Activated CD8-positive, alpha-beta memory T cell treated with anti-CD3 and anti-CD28 coated beads, Interleukin-2, amount 10 ng/mL, durations not matched to agents 7 days and 5 days (primary cell): ENCODE measurements at regions not wholly inside any gene's neighbourhood (a gene's known extent, or its start where the extent isn't known, plus 50 kb on each side); places are given as distances from the start of the nearest gene placed in this dataset.

Source experiments
- ATAC-seq: fragments of 150-1000 bp; cut with Tn5 transposase; one replicate; pipeline ENCODE4 v1.10.0; 2021; ENCODE audit warnings: moderate library complexity
- CTCF ChIA-PET: fragments of 350-600 bp; sonication (Branson Sonifier 250); formaldehyde crosslinking; loops from one replicate; lab custom pipeline; 2021; ENCODE audit warnings: antibody characterized with exemption; lab: Charles Lee
- DNase-seq: peaks from one replicate; pipeline ENCODE4 v3.0.0-alpha.2; 2020
- H3K27ac Mint-ChIP-seq: one replicate; pipeline ENCODE4 v1.8.0; 2021; ENCODE audit warnings: mild to moderate bottlenecking, mixed read lengths
- H3K27me3 Mint-ChIP-seq: one replicate; pipeline ENCODE4 v1.8.0; 2021; ENCODE audit warnings: mixed read lengths
- H3K36me3 Mint-ChIP-seq: one replicate; pipeline ENCODE4 v1.8.0; 2021; ENCODE audit warnings: mild to moderate bottlenecking, mixed read lengths
- H3K4me1 Mint-ChIP-seq: one replicate; pipeline ENCODE4 v1.8.0; 2021; ENCODE audit warnings: mixed read lengths
- H3K4me3 Mint-ChIP-seq: one replicate; pipeline ENCODE4 v1.8.0; 2021; ENCODE audit warnings: mild to moderate bottlenecking, moderate library complexity, mixed read lengths
- H3K9me3 Mint-ChIP-seq: one replicate; pipeline ENCODE4 v1.8.0; 2022; ENCODE audit warnings: low read depth, mixed read lengths

- no peaks in the 10 kb centered on the region for H3K4me1 Mint-ChIP-seq
- CTCF ChIA-PET = no interaction called here
- peaks cover 13% of the 10 kb centered on the region for H3K9me3 Mint-ChIP-seq
- ATAC-seq (no peak), DNase-seq (no peak)
- H3K36me3 Mint-ChIP-seq = no peaks in the 10 kb centered on the region
- no peak overlapping the region for H3K4me3 Mint-ChIP-seq
- H3K27ac Mint-ChIP-seq = no peak overlapping the region
- no peaks in the 10 kb centered on the region for H3K27me3 Mint-ChIP-seq
These were observed 1046.5 kb upstream of the RBFOX1 start for GRCh38 chr16:6286176-6286575.

- no peak overlapping the region for H3K27ac Mint-ChIP-seq
- ATAC-seq = no peak
- no peaks in the 10 kb centered on the region for H3K4me1 Mint-ChIP-seq
- no peak overlapping the region for H3K4me3 Mint-ChIP-seq
- H3K9me3 Mint-ChIP-seq = peaks cover 18% of the 10 kb centered on the region
- no peak for DNase-seq
- CTCF ChIA-PET = no interaction called here
- no peaks in the 10 kb centered on the region for H3K27me3 Mint-ChIP-seq
- no peaks in the 10 kb centered on the region for H3K36me3 Mint-ChIP-seq
These were observed 1047.9 kb upstream of the RBFOX1 start for GRCh38 chr16:6284731-6285130.

GRCh38 chr16:6281994-6282393 is 1050.7 kb upstream of the RBFOX1 start:
- no peak overlapping the region for H3K27ac Mint-ChIP-seq
- CTCF ChIA-PET = no interaction called here
- ATAC-seq (no peak), DNase-seq (no peak)
- H3K4me3 Mint-ChIP-seq = no peak overlapping the region
- peaks cover 26% of the 10 kb centered on the region for H3K9me3 Mint-ChIP-seq
- H3K27me3 Mint-ChIP-seq = no peaks in the 10 kb centered on the region
- no peaks in the 10 kb centered on the region for H3K36me3 Mint-ChIP-seq
- H3K4me1 Mint-ChIP-seq = no peaks in the 10 kb centered on the region

GRCh38 chr16:6281274-6281673 is 1051.4 kb upstream of the RBFOX1 start:
- Mint-ChIP-seq H3K4me3 (no peak overlapping the region), H3K4me1 (no peaks in the 10 kb centered on the region)

GRCh38 chr16:6280055-6280454 is 1052.6 kb upstream of the RBFOX1 start:
- no peaks in the 10 kb centered on the region for H3K27me3 Mint-ChIP-seq
- no peak for ATAC-seq
- peaks cover 22% of the 10 kb centered on the region for H3K9me3 Mint-ChIP-seq
- CTCF ChIA-PET = no interaction called here
- DNase-seq = no peak
- H3K36me3 Mint-ChIP-seq = no peaks in the 10 kb centered on the region
- no peak overlapping the region for H3K4me3 Mint-ChIP-seq
- no peak overlapping the region for H3K27ac Mint-ChIP-seq
- H3K4me1 Mint-ChIP-seq = no peaks in the 10 kb centered on the region

More at GRCh38 chr16:6281274-6281673, 1051.4 kb upstream of the RBFOX1 start:
- no peak for DNase-seq
- no peak overlapping the region for H3K27ac Mint-ChIP-seq
- CTCF ChIA-PET = no interaction called here
- peaks cover 26% of the 10 kb centered on the region for H3K9me3 Mint-ChIP-seq
- no peaks in the 10 kb centered on the region for H3K27me3 Mint-ChIP-seq
- ATAC-seq = no peak
- H3K36me3 Mint-ChIP-seq = no peaks in the 10 kb centered on the region

- no peak overlapping the region for H3K27ac Mint-ChIP-seq
- no peak for ATAC-seq
- no peaks in the 10 kb centered on the region for H3K27me3 Mint-ChIP-seq
- CTCF ChIA-PET = no interaction called here
- no peak for DNase-seq
- H3K4me3 Mint-ChIP-seq = no peak overlapping the region
- H3K4me1 Mint-ChIP-seq = no peaks in the 10 kb centered on the region
- no peaks in the 10 kb centered on the region for H3K36me3 Mint-ChIP-seq
- H3K9me3 Mint-ChIP-seq = peaks cover 24% of the 10 kb centered on the region
These were observed 1053.4 kb upstream of the RBFOX1 start for GRCh38 chr16:6279286-6279685.

GRCh38 chr16:6274351-6274750 is 1058.3 kb upstream of the RBFOX1 start:
- no peak overlapping the region for H3K27ac Mint-ChIP-seq
- peaks cover 16% of the 10 kb centered on the region for H3K9me3 Mint-ChIP-seq
- CTCF ChIA-PET = no interaction called here
- H3K4me3 Mint-ChIP-seq = no peak overlapping the region
- no peaks in the 10 kb centered on the region for H3K36me3 Mint-ChIP-seq
- no peaks in the 10 kb centered on the region for H3K27me3 Mint-ChIP-seq
- no peaks in the 10 kb centered on the region for H3K4me1 Mint-ChIP-seq
- ATAC-seq (no peak), DNase-seq (no peak)

GRCh38 chr16:6267682-6268081 is 1065.0 kb upstream of the RBFOX1 start:
- no peaks in the 10 kb centered on the region for H3K4me1 Mint-ChIP-seq
- no peak for DNase-seq
- H3K27me3 Mint-ChIP-seq = no peaks in the 10 kb centered on the region
- H3K27ac Mint-ChIP-seq = no peak overlapping the region
- H3K9me3 Mint-ChIP-seq = peaks cover 14% of the 10 kb centered on the region
- no peaks in the 10 kb centered on the region for H3K36me3 Mint-ChIP-seq
- CTCF ChIA-PET = no interaction called here
- H3K4me3 Mint-ChIP-seq = no peak overlapping the region
- ATAC-seq = no peak

GRCh38 chr16:6266703-6267102 is 1065.9 kb upstream of the RBFOX1 start:
- Mint-ChIP-seq H3K9me3 (peaks cover 14% of the 10 kb centered on the region), H3K27me3 (no peaks in the 10 kb centered on the region), H3K27ac (no peak overlapping the region), H3K4me3 (no peak overlapping the region), H3K36me3 (no peaks in the 10 kb centered on the region), H3K4me1 (no peaks in the 10 kb centered on the region)
- CTCF ChIA-PET = no interaction called here
- DNase-seq = no peak
- no peak for ATAC-seq

- DNase-seq (no peak), ATAC-seq (no peak)
- peaks cover 11% of the 10 kb centered on the region for H3K9me3 Mint-ChIP-seq
- H3K27me3 Mint-ChIP-seq = no peaks in the 10 kb centered on the region
- H3K4me3 Mint-ChIP-seq = no peak overlapping the region
- no peak overlapping the region for H3K27ac Mint-ChIP-seq
- H3K36me3 Mint-ChIP-seq = no peaks in the 10 kb centered on the region
- no peaks in the 10 kb centered on the region for H3K4me1 Mint-ChIP-seq
- CTCF ChIA-PET = no interaction called here
These were observed 1066.7 kb upstream of the RBFOX1 start for GRCh38 chr16:6265968-6266367.

GRCh38 chr16:6258056-6258455 is 1074.6 kb upstream of the RBFOX1 start:
- DNase-seq = no peak
- no peaks in the 10 kb centered on the region for H3K4me1 Mint-ChIP-seq
- CTCF ChIA-PET = no interaction called here
- no peaks in the 10 kb centered on the region for H3K27me3 Mint-ChIP-seq
- ATAC-seq = no peak
- no peak overlapping the region for H3K4me3 Mint-ChIP-seq
- no peaks in the 10 kb centered on the region for H3K36me3 Mint-ChIP-seq
- H3K9me3 Mint-ChIP-seq = peaks cover 12% of the 10 kb centered on the region
- no peak overlapping the region for H3K27ac Mint-ChIP-seq

GRCh38 chr16:6252541-6252940 is 1080.1 kb upstream of the RBFOX1 start:
- no peaks in the 10 kb centered on the region for H3K27me3 Mint-ChIP-seq
- DNase-seq (no peak), ATAC-seq (no peak)
- H3K9me3 Mint-ChIP-seq = peaks cover 12% of the 10 kb centered on the region
- H3K4me3 Mint-ChIP-seq = no peak overlapping the region
- no peak overlapping the region for H3K27ac Mint-ChIP-seq
- no peaks in the 10 kb centered on the region for H3K36me3 Mint-ChIP-seq
- no peaks in the 10 kb centered on the region for H3K4me1 Mint-ChIP-seq
- CTCF ChIA-PET = no interaction called here

- Mint-ChIP-seq H3K27me3 (no peaks in the 10 kb centered on the region), H3K4me3 (no peak overlapping the region), H3K36me3 (no peaks in the 10 kb centered on the region), H3K9me3 (peaks cover 7% of the 10 kb centered on the region), H3K4me1 (no peaks in the 10 kb centered on the region), H3K27ac (no peak overlapping the region)
- no peak for ATAC-seq
- DNase-seq = no peak
- CTCF ChIA-PET = no interaction called here
These were observed 1082.1 kb upstream of the RBFOX1 start for GRCh38 chr16:6250511-6250910.

GRCh38 chr16:6249863-6250262 is 1082.8 kb upstream of the RBFOX1 start:
- ATAC-seq = no peak
- no peaks in the 10 kb centered on the region for H3K4me1 Mint-ChIP-seq
- peaks cover 8% of the 10 kb centered on the region for H3K9me3 Mint-ChIP-seq
- H3K27me3 Mint-ChIP-seq = no peaks in the 10 kb centered on the region
- H3K4me3 Mint-ChIP-seq = no peak overlapping the region
- DNase-seq = no peak
- H3K36me3 Mint-ChIP-seq = no peaks in the 10 kb centered on the region
- H3K27ac Mint-ChIP-seq = no peak overlapping the region
- CTCF ChIA-PET = no interaction called here

GRCh38 chr16:6248199-6248598 is 1084.4 kb upstream of the RBFOX1 start:
- DNase-seq (no peak), ATAC-seq (no peak)
- Mint-ChIP-seq H3K9me3 (peaks cover 11% of the 10 kb centered on the region), H3K27me3 (no peaks in the 10 kb centered on the region), H3K4me1 (no peaks in the 10 kb centered on the region), H3K36me3 (no peaks in the 10 kb centered on the region), H3K4me3 (no peak overlapping the region), H3K27ac (no peak overlapping the region)
- CTCF ChIA-PET = no interaction called here
